IPS DF 19.7 (cell line): ENCODE measurements at regions not wholly inside any gene's neighbourhood (a gene's known extent, or its start where the extent isn't known, plus 50 kb on each side); places are given as distances from the start of the nearest gene placed in this dataset.
"Not testable (repeated sequence)": the region's sequence is repeated elsewhere in the genome, so short reads cannot be mapped to it uniquely, and the experiment has no call there.

ENCODE experiments used
- DNase-seq: peaks from one replicate; pipeline ENCODE4 v3.0.0-alpha.2; 2013; ENCODE audit warnings: low read depth, low spot score

DNA sequence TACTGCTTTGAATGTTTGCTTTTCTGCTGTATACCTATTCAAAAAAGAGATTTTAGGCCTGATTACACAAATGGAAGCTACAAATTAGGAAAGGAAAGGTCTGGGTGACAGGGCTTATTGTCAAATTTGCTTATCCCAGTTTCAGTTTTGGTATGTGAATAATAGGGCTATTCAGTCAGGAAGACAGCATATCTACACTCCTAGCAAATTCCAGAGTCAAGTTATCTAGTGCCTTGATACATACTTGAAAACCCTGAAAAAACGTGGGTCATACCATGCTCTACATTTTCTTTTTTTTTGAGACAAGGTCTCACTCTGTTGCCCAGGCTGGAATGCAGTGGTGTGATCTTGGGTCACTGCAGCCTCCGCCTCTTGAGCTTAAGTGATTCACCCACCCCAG lies 59.2 kb upstream of the CCDC180 start:
- DNase-seq: not testable (repeated sequence)

DNA sequence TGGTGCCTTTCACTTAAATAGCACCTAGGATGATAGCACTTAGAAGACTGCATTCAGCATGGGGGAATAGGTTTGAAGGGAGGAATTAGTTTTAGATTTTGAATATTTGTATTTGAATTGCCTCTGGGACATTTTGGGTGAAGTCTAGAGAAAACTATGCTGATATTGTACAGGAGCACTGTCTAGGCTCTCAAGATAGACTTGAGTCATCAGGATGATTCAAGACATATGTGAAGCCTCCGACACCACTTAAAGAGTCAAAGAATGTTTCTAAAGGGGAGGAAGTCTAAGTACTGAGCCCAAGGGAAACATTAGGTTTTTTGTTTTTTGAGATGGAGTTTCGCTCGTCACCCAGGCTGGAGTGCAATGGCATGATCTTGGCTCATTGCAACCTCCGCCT lies 63.9 kb upstream of the CCDC180 start:
- DNase-seq: no peak

DNA sequence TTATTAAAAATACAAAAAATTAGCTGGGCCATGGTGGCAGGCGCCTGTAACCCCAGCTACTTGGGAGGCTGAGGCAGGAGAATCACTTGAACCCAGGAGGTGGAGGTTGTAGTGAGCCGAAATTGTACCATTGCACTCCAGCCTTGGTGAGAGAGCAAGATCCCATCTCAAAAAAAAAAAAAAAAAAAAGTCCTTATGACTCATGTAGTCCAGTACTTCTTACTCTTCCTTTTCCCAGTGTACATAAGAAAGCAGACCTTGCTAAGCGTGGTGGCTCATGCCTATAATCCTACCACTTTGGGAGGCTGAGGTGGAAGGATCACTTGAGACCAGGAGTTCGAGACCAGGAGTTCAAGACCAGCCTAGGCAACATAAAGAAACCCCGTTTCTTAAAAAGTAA lies 66.0 kb upstream of the CCDC180 start:
- not testable (repeated sequence) for DNase-seq

DNA sequence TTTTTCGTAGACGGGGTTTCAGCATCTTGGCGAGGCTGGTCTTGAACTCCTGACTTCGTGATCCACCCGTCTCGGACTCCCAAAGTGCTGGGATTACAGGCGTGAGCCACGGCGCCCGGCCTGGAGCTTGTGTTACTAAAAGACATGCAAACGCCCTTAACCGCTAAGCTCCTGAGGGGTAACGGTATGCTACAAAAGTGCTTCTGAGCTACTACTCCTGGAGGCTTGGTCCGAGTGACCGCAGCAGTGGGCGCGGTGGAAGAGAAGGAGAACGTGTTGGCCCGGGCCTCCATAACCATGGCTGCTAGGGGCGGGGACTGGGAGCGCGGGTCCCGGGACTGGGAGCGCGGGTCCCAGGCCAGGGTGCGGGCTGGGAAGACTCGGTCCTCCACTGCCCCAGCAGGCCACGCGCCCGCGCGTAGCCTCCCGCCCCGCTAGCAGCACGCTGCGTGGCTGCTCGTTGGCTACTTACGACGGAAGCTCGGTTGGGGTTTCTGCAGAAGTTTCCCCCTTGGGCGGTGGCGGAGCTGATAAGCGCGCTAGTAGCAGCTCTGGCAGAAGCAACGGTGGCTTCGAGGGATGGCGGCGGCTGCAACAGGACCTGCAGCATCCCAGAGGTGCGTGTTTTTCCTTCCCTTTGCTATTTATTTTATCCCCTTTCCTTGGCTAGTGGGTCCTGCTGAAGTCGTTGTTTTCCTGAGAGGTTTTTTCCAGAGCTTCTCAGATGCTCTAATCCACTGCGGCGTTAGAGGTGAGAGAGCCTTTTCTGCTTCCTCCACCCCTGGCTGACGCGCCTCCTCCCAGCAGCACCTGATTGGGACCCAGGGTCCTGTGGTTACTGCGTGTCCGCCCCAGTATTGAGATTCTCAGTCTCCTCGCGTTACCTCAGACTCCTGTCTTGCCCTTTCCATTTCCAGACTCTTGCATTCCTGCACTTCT lies 69.2 kb upstream of the CCDC180 start:
- no peak for DNase-seq

DNA sequence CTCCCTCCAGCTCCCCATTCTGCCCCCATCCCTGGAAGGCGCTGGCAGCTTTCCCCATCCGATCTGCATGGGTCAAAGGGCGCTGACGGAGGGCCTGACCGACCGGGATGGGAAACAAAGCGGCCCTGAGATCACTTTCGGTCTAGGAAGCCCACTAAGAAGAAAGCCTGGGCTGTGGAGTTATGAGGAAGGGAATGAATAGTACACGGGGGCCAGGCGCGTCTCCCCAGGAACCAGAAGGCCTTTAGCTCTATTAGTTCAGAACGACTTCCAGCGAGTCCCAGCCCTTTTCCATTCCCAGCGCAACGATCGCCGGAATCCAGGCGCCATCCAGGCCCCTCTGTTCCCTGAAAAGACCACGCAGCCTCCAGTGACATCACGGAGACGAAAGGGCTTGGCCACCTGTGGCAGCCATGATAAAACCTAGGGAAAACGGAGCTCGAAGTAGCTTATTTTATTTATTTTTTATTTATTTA lies 70.1 kb upstream of the CCDC180 start:
- no peak for DNase-seq

DNA sequence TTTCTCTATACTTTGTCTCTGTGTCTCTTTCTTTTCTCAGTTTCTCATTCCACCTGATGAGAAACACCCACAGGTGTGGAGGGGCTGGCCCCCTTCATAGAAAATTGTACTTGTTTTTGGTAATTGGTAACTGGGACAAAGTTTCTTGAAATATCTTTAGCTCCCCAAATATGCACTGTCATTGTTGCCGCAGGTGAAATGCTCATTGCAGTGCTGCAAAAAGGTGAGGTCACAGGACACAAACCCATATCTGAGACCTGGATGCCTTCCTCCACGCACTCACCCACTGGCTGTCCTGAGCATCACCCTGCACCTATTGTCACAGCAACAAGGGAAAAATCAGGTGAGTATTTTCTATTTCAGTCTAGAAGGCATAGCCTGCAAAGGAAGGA lies 74.5 kb upstream of the CCDC180 start:
- DNase-seq: not testable (repeated sequence)

DNA sequence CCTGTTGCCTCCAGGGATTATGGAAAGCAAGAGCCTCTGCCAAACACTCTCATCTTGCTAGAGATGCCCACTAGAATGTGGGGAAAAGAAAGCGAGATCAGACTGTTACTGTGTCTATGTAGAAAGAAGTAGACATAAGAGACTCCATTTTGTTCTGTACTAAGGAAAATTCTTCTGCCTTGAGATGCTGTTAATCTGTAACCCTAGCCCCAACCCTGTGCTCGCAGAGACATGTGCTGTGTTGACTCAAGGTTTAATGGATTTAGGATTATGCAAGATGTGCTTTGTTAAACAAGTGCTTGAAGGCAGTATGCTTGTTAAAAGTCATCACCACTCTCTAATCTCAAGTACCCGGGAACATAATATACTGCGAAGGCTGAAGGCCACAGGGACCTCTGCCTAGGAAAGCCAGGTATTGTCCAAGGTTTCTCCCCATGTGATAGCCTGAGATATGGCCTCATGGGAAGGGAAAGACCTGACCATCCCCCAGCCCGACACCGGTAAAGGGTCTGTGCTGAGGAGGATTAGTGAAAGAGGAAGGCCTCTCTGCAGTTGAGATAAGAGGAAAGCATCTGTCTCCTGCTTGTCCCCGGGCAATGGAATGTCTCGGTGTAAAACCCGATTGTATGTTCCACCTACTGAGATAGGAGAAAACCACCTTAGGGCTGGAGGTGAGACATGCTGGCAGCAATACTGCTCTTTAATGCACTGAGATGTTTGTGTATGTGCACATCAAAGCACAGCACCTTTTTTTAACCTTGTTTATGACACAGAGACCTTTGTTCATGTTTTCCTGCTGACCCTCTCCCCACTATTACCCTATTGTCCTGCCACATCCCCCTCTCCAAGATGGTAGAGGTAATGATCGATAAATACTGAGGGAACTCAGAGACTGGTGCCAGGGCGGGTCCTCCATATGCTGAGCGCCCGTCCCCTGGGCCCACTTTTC lies 75.1 kb upstream of the CCDC180 start:
- not testable (repeated sequence) for DNase-seq

DNA sequence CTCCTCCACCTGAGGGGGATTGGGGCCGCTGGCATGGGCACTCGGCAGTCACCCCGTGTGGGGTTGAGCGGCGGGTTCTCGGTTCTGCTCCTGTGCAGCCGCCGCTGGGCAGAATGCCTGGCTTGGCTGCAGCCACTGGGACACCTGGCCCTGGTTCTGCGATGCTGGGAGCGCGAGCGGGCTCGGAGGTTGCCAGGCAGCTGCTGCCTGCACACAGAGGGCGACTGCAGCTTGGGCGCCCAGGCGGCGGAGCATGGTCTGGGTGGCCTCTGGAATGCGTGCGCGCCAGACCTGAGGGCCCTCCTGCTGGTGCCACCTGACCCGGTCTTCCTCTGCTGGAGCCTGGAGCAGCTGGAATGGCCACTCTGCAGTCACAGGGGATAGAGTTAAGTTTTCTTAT lies 85.1 kb upstream of the CCDC180 start:
- DNase-seq: not testable (repeated sequence)

DNA sequence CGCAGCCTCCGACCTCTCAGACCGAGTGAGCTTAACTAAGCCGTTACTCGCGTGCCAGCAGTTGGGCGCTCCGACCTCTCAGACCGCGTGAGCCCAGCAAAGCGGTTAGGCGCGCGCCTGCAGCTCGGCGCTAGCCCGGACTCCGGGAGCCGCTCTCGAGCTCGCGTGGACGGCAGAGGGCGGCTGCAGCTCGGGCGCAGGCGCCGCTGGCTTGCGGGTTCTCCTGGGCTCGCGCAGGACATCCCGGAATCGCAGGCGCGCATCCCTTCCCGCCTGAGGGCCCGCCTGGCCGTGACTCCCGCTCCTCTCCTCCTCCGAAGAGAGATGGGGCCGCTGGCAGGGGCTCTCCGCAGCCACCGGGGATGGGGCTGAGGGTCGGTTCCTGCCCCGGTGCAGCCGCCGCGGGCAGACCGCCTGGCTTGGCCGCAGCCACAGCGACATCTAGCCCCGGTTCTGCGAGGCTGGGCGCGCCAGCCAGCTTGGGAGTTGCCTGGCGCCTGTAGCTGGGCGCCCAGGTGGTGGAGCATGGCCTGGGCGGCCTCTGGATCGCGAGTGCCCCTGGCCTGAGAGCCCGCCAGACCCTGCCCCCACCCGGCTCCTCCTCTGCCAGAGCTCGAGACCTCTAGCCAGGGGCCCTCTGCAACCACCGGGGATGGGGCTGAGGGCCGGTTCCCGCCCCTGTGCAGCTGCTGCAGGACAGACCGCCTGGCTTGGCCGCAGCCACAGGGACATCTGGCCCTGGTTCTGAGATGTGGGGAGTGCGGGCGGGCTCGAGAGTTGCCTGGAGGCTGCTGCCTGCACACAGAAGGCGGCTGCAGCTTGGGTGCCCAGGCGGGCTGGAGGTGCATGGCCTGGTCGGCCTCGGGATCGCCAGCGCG lies 85.7 kb upstream of the CCDC180 start:
- not testable (repeated sequence) for DNase-seq

DNA sequence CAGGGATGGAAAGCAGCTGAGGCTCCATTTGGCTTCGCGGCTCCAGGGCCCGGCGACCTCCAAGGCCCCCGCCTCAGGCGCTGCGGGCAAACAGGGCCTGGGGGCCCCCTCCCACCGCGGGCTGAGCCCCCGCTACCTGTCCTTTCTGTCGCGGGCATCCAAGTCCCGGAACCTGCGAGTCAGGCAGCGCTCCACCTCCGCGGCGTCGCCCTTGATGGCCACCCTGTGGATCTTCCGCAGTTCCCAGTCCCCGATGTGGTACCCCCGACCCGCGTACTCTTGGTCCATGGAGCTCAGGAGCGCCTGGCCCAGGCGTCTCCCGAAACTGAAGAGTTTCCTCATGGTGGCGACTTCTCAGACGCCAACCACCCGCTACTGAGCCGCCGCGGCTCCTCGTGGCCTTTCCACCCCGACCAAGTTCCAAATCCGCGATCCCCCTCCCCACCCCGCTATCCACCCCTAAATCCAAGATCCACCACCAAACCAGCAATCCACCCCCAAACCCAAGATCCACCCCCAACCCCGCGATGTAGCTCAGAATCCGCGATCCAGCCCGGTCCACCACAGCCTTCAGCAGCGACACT lies 86.5 kb upstream of the CCDC180 start:
- no peak for DNase-seq

DNA sequence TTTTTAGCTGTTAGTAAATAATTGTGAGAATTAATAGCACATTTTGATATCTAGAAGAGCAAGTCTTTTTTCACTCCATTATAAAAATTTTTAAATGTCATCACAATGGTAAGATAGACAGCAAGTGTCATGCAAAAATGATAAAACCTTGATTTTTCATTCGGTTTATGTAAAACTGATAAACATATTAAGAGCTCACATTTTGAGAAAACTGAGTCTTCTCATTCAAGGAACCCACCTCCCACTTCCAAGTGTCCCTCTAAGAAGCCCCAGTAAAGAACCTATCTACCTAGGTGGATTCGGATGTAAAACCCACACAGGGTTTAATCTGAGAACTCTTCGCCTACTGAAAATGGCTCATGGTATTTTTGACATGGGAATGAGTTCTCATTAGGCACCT lies 87.1 kb upstream of the CCDC180 start:
- DNase-seq: not testable (repeated sequence)

DNA sequence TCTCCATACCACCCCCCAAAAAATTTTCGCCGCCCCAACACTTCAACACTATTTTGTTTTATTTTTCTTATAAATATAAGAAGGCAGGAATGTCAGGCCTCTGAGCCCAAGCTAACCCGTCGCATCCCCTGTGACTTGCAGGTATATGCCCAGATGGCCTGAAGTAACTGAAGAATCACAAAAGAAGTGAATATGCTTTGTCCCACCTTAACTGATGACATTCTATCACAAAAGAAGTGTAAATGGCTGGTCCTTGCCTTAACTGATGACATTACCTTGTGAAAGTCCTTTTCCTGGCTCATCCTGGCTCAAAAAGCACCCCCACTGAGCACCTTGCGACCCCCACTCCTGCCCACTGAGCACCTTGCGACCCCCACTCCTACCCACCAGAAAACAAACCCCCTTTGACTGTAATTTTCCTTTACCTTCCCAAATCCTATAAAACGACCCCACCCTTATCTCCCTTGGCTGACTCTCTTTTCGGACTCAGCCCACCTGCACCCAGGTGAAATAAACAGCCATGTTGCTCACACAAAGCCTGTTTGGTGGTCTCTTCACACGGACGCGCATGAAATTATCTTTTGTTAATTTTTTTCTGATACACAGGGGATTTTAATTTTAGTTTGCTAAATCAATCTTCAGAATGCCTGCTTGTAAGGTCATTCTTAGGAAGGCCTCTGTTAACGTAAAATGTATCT lies 87.9 kb upstream of the CCDC180 start:
- not testable (repeated sequence) for DNase-seq

DNA sequence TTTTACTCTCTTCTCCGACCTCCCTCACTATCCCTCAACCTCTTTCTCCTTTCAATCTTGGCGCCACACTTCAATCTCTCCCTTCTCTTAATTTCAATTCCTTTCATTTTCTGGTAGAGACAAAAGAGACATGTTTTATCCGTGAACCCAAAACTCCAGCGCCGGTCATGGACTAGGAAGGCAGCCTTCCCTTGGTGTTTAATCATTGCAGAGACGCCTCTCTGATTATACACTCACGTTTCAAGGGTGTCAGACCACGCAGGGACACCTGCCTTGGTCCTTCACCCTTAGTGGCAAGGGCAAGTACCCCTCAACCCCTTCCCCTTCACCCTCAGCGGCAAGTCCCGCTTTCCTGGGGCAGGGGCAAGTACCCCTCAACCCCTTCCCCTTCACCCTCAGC lies 92.3 kb upstream of the CCDC180 start:
- DNase-seq: not testable (repeated sequence)

DNA sequence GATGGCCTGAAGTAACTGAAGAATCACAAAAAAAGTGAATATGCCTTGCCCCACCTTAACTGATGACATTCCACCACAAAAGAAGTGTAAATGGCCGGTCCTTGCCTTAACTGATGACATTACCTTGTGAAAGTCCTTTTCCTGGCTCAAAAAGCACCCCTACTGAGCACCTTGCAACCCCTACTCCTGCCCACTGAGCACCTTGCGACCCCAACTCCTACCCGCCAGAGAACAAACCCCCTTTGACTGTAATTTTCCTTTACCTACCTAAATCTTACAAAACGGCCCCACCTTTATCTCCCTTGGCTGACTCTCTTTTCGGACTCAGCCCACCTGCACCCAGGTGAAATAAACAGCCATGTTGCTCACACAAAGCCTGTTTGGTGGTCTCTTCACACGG lies 92.9 kb upstream of the CCDC180 start:
- DNase-seq: not testable (repeated sequence)

DNA sequence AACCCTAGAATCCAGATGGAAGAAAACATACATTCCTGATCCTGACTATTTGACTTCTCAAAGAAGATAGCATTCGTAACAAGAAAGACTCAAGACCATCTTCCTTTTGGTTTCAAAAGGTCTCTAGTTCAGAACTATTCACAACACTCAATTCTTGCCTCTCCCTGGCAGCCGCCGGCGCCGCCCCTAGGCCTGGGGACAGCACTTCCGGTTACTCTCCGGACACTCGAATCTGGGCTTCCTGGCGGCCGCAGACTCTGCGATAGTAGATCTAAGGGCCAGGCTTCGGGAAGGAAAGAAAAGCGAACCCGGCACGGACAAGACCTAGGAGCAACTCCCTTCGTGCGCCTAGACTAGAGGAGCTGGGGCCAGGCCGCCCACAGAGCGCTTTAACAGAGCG lies 107.8 kb upstream of the CCDC180 start:
- DNase-seq: not testable (repeated sequence)

DNA sequence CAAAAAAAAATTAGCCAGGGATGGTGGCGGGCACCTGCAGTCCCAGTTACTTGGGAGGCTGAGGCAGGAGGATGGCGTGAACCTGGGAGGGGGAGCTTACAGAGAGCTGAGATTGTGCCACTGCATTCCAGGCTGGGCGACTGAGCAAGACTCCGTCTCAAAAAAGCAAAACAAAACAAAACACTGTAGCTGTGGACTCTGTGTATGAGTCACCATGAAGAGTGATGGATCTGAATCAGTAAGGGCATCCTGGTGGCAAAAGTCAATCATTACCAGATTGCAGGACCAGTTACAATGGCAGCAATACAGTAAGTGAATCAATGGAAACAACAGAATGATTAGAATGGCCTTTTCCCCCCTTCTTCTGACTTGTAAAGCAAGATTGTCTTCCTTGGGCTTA lies 113.7 kb upstream of the CCDC180 start:
- DNase-seq: not testable (repeated sequence)

DNA sequence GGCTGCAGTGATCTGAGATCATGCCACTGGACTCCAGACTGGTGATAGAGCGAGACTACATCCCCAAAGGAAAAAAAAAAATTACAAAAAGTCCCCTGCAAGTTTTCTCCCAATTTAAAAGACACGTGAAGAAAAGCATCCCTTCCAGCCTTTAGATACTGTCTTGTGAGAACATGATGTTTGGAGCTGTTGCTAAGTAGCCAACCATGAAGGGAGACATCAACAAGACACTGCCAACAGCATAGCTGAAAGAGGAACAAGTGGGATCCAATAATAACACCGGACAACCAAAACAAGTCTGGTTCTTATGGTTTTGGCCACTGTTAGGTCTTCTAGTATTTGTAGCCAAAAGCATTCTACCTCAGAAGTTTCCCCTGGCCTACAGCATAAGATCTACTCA lies 118.9 kb upstream of the CCDC180 start:
- DNase-seq: no peak

DNA sequence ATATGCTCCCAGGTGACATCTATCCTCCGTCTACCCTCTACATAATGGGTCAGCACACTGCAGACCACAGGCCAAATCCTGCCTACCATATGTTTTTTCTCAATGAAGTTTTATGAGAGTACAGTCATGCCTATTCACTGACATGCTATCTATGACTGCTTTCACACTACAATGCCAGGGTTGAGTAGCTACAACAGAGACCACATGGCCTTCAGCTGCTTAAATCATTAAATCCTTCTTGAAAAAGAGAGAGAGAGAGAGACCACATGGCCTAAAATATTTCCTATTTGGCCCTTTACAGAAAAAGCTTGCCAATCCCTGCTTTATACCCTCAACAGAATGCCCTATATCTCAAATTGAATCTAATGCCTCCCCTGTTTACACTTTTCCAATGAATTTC lies 119.8 kb upstream of the CCDC180 start:
- DNase-seq: not testable (repeated sequence)

DNA sequence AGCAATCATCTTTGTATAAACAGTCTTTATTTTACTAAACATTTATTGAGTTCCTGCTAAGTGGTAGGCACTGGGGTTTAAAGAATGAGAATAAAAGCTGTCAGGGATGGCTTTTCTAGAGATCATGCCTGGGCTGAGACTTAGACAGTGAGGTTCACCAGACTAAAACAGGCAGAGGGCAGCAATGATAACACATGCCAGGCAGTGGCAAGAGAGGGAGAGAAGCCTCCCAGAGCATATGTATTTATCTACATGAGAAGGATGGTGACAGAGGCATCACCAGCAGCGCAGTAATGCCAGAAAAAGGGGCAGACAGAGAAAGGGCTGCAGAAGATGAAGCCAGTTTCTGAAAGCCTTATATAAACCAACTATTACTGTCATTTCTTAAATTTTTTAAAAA lies 121.0 kb upstream of the CCDC180 start:
- DNase-seq: no peak

DNA sequence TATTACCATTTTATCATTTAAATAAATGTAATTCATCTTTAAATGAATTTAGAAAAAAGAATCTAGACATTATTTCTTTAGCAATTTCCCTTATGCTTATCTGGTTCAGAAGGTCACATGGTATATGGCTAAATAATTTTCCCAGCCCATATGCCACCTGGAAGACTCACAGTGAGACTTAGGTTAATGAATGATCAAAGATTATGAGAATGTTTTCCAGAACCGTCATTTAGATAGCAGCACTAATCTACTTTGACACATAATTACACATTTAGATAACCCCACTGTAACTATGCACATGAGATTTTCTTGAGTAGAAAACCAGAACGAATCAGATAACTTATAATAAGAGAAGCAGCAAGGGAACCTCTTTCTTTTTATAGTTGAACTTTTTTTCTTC lies 124.9 kb upstream of the CCDC180 start:
- not testable (repeated sequence) for DNase-seq
